Activated CD4-positive, alpha-beta T cell treated with anti-CD3 and anti-CD28 coated beads, Interleukin-2, Interleukin-6, amounts not matched to agents 100 ng/mL and 50 ng/mL, durations not matched to agents 16 hours and 8 hours (primary cell): ENCODE measurements at regions not wholly inside any gene's neighbourhood (a gene's known extent, or its start where the extent isn't known, plus 50 kb on each side); places are given as distances from the start of the nearest gene placed in this dataset.
"Not testable (repeated sequence)": the region's sequence is repeated elsewhere in the genome, so short reads cannot be mapped to it uniquely, and the experiment has no call there.

ENCODE experiments used
- DNase-seq: peaks from one replicate; pipeline ENCODE4 v3.0.0-alpha.2; 2020

DNA sequence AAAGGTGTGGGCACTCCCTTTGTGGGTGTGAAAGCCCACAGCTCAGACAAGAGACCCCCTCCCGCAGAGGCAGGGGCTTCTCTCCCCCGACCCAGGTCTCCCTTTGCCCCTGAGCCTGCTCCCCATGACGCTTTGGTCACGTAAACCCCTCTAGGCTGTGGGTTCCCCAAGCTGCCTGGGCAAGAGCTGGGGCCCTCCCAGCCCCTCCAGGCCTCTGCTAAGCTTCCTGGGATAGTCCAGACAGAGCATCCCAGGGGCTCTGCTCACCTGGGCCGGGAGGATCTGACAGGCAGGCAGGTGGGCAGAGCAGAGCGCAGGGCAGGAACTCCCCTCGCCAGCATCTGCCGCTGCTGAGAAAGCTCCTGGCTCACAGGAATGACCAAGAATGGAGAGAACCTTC, 177.3 kb downstream of the BANP start:
- no peak for DNase-seq

DNA sequence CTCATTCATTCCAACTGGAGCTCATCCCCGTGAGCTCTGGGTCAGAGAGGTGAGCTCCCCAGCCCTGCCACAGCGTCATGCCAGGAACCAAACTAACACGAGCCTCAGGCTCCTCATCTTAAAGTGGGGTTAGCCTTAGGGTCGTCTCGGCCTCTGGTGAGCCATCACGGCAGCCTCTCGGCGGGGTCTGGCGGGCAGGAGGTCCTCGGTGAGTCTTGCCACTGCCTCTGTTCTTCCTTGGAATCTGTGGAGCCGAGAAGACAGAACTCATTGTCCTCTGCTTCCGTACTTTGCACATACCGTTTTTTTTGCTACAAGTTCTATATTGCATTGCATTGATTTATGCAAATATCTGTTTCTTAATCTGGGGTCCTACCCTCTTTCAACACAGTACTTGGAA, 177.9 kb downstream of the BANP start:
- not testable (repeated sequence) for DNase-seq

- no peak for DNase-seq
These were observed 178.8 kb downstream of the BANP start for GRCh38 chr16:88130016-88130415.

DNA sequence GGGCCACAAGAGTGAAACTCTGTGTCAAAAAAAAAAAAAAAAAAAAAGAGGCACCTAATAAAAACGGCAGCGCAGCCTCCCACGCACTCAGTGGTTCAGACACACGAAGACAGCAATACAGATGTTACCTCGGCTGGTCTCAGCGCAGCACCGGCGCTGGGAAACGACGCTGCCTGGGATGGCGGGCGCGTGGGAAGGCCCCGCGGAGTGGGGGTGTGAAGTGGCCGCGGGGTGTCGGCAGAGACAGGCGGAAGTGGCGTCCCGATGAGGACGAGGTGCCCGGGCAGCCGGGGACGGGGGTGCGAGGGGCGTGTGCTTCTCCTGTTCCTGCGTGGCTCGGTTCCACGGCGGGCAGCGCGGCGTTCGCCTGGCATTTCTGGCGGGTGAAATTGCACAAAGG, 179.4 kb downstream of the BANP start:
- DNase-seq, result no peak

DNA sequence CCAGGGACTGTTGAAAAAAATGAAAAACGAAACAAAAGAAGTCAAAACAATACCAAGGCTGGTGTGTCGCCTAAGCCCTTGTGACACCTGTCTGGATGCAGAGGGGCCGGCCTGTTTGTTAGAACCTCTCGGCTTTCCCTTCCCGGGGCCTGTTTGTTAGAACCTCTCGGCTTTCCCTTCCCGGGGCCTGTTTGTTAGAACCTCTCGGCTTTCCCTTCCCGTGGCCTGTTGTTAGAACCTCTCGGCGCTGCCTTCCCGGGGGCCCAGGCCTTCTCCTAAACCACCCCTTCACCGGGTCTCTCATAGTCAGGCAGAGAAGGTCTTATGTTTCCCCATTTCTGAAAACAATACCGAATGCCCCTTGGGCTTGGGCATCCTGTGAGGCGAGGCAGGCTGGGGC, 180.0 kb downstream of the BANP start:
- no peak for DNase-seq

- DNase-seq, result no peak
These were observed 180.7 kb downstream of the BANP start for GRCh38 chr16:88131966-88132365.

DNA sequence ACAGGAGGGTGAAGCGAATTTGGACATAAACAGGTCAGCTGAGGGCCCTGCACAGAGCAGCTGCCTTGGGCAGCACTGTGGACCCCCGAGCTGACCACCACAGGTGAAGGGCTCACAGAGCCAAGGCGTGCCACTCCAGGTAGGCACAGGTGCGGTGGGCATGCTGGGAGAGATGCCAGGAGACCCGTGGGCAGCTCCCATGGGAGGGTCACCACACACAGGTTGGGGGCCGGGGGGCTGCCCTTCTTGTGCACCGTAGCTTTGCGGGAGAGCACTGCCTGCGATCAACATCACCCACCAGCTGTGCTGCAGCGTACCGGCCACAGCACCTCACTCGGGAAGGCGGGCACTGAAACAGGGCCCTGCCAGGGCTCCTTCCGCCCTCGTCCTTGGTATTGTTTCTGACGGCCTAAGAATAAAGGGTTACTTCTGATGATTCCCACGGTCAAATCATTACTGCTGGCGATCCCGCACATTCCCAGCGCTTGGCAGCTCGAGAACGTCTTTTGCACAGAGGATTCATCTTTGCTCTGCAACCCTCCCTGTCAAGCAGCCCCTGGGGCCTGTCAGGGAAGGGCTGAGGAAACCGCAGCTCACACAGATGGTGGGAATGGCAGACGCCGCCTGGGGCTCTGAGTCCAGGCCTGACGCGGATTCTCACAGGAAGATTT, 181.7 kb downstream of the BANP start:
- DNase-seq, result no peak

DNA sequence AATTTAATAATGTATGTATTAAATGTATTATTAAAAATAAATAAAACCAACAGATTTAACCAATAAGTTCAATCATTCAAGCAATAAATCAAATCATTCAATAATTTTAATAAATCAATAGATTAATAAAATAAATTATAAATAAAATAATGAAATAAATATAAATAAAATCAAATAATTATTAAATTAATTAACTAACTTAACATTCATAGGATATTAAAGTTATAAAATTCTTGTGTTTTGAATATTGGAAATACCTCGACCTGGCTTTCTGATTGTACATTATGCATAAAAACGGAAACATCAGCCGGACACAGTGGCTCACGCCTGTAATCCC, 182.2 kb downstream of the BANP start:
- no peak for DNase-seq

DNA sequence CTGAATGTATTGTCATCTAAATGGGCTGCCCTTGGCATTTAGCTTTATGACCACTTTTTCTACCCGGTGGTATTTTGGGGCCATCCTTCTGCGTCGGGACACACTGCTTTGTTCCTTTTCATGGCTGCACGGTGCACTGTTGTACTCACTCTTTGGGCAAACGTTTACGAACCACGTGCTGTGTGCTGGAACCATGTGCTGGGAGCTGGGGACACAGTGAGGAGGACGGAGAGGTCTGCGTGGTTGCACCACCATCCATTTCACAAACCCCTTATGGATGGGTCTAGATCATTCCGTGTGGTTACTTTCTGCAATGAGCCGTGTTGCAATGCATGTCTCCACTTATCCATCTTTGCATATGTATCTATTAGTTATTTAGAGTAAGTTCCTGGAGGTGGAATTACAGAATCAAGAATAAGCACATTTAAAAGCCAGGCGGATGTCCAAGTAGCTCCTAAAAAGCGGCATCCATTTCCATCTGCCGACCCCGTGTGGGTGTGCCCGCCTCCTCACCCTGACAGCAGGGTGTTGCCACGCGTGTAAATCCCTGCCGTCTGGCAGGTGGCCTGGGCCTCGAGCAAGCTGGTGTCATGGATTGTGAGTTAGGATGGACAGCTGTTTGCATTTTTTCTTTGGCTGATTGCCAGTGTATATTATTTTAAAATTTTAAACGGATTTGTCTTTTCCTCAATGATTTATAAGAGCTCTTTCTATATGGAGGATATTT, 183.1 kb downstream of the BANP start:
- not testable (repeated sequence) for DNase-seq

- not testable (repeated sequence) for DNase-seq
These were observed 183.9 kb downstream of the BANP start for GRCh38 chr16:88134899-88135682.

- not testable (repeated sequence) for DNase-seq
These were observed 185.0 kb downstream of the BANP start for GRCh38 chr16:88136211-88136713.

GRCh38 chr16:88136939-88137338, 185.7 kb downstream of the BANP start:
- DNase-seq, result not testable (repeated sequence)

GRCh38 chr16:88139141-88139540, 187.9 kb downstream of the BANP start:
- not testable (repeated sequence) for DNase-seq

DNA sequence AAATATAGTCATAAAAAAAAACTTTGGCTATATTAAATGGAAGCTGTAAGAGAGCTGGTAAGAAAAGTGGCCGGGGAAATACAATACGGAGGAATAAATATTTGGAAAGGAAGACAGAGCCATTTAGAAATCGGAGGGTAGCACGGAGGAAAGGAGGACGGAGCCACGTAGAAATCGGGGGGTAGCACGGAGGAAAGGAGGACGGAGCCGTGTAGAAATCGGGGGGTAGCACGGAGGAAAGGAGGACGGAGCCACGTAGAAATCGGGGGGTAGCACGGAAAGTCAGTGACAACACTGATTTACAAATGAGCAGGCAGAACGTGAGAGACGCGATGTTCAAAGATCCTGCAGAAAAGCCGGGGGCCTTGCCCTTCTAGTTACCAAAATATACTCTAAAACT, 189.0 kb downstream of the BANP start:
- DNase-seq, result not testable (repeated sequence)

DNA sequence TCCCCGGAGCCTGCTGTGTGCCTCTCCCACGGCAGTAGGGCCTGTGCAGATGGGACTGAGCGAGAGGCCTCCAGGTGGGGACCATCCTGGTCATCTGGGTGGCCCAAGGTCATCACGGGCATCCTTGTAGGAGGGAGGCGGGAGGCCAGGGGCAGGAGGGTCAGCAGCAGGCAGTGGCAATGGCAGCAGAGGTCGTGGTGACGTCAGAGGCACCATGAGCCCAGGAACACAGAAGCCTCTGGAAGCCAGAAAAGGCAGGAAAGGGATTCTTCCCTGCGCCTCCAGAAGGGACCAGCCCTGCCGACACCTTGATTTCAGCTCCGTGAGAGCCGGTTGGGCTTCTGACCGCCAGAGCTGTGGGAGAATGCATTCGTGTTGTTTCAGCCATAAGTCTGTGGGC, 190.3 kb downstream of the BANP start:
- no peak for DNase-seq

DNA sequence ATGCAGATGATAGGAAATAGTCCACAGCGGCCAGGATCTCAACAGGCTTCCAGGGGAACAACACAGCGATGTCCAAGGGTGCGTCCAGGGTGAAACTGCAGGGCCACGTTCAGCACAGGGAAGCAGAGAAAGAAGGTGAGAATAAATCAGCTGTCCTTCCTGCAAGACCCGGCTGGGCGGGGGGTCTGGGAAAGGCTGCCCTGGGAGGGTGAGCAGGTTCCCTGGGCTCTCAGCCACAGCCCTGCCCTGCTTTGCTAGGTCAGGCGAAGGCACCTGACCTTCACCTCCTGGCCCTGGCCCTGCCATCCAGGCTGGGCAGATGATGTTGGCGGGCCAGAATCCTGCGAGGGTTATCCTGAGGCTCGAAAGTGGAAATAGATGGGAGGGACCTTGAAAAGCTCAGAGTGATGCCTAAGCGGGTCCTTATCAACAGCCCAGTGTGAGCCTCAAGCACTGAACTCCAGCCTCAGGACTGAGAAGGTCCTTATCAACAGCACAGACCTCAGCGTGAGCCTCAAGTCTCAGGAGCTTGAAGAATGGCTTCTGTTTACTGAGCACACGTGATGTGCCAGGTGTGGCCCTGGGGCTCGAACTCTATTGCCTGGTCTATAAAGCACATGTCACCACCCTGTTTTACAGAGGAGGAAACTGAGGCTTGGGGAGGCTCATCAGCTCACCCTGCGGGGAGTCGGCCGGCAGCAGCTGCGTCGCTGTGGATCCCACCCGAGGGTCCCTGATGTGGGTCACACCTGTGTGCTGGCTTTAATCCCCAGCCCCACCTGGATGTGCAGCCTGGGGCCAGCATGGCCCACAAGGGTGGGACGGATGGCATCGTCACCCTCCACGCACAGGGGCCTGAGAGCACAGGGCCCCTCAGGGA, 191.1 kb downstream of the BANP start:
- DNase-seq, result not testable (repeated sequence)

DNA sequence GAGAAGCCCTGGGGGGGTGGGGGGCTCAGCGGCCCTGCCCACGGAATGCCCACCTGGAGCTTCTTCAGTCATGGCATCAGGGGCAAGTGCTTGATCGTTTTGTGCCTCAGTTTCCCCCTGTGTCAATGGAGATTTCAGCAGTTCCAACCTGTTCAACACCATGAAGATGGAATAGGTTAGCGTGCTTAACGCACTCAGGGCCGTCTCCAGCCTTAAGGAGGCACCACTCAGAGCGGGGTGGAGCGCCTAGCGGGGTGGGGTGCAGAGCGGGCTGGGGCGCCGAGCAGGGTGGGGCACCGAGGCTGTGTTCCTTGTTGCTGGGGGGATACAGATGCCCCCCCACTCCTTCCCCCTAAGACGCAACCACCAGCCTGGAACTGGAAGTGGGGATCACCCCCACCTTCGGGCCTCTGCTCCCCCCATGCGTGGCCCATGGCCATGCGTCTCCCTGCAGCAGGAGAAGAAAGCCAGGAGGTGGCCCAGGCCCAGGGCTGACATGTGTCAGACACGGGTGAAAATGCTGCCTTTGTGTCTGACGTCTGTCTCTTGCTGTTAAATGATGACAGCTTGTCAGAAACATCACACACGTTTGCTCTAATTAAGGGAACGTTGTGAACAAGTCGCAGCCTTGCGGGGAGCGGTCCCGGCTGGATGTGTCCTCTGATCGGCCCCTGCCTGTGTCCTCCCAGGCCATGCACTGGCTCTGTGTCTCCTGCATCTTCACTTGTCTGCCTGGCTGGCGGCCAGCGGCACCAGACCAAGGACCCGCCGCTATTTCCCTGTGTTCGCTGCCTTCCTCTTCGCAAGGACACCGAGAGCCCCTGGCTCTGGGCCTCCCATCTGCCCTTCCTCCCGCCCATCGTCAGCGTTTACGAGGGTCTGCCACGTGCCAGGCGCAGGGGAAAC, 192.1 kb downstream of the BANP start:
- DNase-seq, result not testable (repeated sequence)

DNA sequence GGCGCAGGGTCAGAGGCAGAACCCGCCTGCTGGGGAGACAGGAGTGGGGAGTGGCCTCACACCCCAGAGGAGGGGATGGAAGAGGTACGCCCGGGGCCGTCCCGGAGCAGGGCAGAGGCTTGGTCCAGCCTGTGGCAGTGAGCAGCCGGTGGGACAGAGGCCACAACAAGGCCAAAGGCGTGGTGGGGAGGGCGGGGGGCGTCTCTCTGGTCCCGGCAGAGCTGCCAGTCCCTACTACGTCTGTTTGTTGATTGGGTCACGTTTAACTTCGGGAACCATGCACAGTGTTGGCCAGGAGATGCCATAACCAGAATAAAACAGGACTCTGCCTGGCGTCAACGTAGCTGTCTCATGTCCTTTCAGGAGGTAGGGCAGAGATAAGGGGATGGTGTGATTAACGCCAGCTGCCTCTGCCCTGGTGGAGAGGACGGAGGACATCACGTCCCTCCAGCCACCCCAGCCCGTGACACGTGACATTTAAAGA, 192.8 kb downstream of the BANP start:
- DNase-seq, result no peak

DNA sequence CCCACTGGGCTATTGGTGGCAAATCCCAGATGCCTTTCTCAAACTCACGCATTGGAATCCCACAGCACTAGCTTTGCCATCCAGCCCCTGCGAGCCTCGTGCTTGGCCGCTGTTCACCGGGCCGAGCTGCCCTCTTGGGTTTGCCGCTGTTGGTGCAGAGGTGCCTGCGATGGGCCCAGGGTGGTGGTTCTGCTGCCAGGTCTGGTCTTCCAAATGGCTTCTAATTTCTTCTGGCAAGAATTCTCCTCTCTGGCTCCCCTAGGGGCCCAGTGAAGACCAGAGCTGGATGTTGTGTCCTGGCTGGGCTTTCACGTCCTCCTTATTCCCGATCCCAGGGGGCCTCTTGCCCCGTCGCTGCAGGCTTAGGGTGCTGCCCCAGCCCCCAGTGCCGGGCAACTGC, 194.1 kb downstream of the BANP start:
- DNase-seq, result not testable (repeated sequence)

DNA sequence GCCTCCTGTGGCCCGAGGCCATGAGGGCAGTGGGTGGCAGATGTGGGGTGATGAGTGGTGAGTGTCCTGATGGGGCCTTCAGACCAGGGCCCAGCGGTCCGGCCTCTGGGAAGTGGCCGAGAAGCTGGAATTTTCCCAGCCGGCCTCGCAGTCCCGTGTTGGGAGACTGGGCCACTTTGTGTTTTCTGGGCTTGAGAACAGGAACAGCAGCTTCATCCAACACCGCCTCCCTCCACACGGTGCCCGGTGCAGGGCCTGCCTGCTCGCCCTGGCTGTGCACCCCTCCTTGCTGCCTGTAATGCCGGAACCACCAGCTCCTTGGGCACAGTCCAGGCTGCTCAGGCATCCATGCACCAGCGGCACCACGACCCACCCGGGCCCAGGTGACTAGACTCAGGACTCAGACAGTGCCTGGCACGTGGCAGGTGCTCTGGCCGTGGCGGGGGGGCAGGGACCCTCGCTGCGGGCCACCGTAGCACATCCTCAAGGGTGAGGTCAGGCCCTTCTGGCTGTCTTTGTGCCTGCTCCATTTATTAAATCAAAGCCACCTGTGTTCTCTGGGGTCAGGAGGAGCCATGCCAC, 194.7 kb downstream of the BANP start:
- DNase-seq, result not testable (repeated sequence)

DNA sequence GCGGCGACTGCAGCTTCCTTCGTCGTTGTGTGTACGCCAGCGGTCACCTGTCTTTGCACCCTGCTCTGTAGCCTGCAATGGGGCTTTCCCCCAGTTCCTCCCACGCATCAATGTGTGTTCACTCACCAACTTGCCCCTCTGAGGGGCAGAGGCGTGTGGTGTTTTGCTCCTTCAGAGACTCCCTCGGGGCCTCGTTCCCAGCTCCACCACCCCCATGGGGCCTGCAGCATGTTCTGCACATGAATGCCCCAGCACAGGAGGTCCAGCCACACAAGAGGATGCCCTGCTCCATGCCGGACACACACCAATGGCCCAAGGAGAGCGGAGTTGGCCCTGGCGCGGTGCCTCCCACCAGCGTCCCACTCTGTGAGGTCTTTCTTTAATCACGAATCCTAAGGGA, 196.8 kb downstream of the BANP start:
- not testable (repeated sequence) for DNase-seq
